GM23338 (cell line): ENCODE measurements at regions not wholly inside any gene's neighbourhood (a gene's known extent, or its start where the extent isn't known, plus 50 kb on each side); places are given as distances from the start of the nearest gene placed in this dataset.

ENCODE experiments used
- ATAC-seq: fragments of 200-7000 bp; cut with Tn5 transposase; 3 replicates; pipeline ENCODE4 v1.9.1; 2020
- DNase-seq: peaks from one replicate; pipeline ENCODE4 v3.0.0-alpha.2; 2015; ENCODE audit warnings: low spot score
- H2AFZ ChIP-seq: fragments of 200-600 bp; sonication (generic); 2 replicates; pipeline ENCODE4 v1.8.0; 2016; ENCODE audit warnings: antibody characterized with exemption, mild to moderate bottlenecking, moderate library complexity
- H3F3A ChIP-seq: fragments of 200-600 bp; sonication (generic); replicated peaks from 2 replicates; pipeline ENCODE4 v1.8.0; 2017; ENCODE audit warnings: antibody characterized with exemption, mixed run types, low read depth
- H3K27ac ChIP-seq: fragments of 200-600 bp; sonication (generic); 2 replicates; pipeline ENCODE4 v1.6.1; 2016; ENCODE audit warnings: low read depth
- H3K27me3 ChIP-seq: fragments of 200-600 bp; sonication (generic); 2 replicates; pipeline ENCODE4 v1.8.0; 2016; ENCODE audit warnings: mild to moderate bottlenecking, mixed run types, moderate library complexity; ENCODE audit not compliant: insufficient read depth
- H3K36me3 ChIP-seq: fragments of 200-600 bp; sonication (generic); 2 replicates; pipeline ENCODE4 v1.8.0; 2016; ENCODE audit warnings: mild to moderate bottlenecking; ENCODE audit not compliant: insufficient read depth
- H3K4me1 ChIP-seq: fragments of 200-600 bp; sonication (generic); 2 replicates; pipeline ENCODE4 v1.8.0; 2016; ENCODE audit warnings: mild to moderate bottlenecking, moderate library complexity; ENCODE audit not compliant: insufficient read depth
- H3K4me2 ChIP-seq: fragments of 200-600 bp; sonication (generic); 2 replicates; pipeline ENCODE4 v1.7.1; 2017; ENCODE audit warnings: mixed run types
- H3K4me3 ChIP-seq: fragments of 200-600 bp; sonication (generic); 2 replicates; pipeline ENCODE4 v1.6.1; 2016; ENCODE audit warnings: mixed run types
- H3K79me2 ChIP-seq: fragments of 200-600 bp; sonication (generic); replicated peaks from 2 replicates; pipeline ENCODE4 v1.8.0; 2017; ENCODE audit warnings: mild to moderate bottlenecking; ENCODE audit not compliant: insufficient read depth
- H3K9me2 ChIP-seq: fragments of 200-600 bp; sonication (generic); 2 replicates; pipeline ENCODE4 v1.8.0; 2017; ENCODE audit not compliant: insufficient read depth
- H4K20me1 ChIP-seq: fragments of 200-600 bp; sonication (generic); replicated peaks from 2 replicates; pipeline ENCODE4 v1.8.0; 2017; ENCODE audit warnings: mild to moderate bottlenecking; ENCODE audit not compliant: insufficient read depth
- H3K27ac Mint-ChIP-seq: 2 replicates; pipeline ENCODE4 v1.8.0; 2020; ENCODE audit warnings: inconsistent platforms, mild to moderate bottlenecking, moderate library complexity, mixed read lengths
- H3K27me3 Mint-ChIP-seq: 3 replicates; pipeline ENCODE4 v1.8.0; 2022; ENCODE audit warnings: low read depth, mild to moderate bottlenecking, moderate library complexity, mixed read lengths, inconsistent platforms; ENCODE audit not compliant: insufficient read depth, poor library complexity
- H3K36me3 Mint-ChIP-seq: 3 replicates; pipeline ENCODE4 v1.8.0; 2021; ENCODE audit warnings: low read depth, mild to moderate bottlenecking, inconsistent platforms, moderate library complexity, mixed read lengths
- H3K4me1 Mint-ChIP-seq: 3 replicates; pipeline ENCODE4 v1.8.0; 2020; ENCODE audit warnings: mild to moderate bottlenecking, inconsistent platforms, mixed read lengths
- H3K4me3 Mint-ChIP-seq: 3 replicates; pipeline ENCODE4 v1.8.0; 2021; ENCODE audit warnings: moderate library complexity, mild to moderate bottlenecking, inconsistent platforms, mixed read lengths
- H3K9me3 Mint-ChIP-seq: 3 replicates; pipeline ENCODE4 v1.8.0; 2020; ENCODE audit warnings: moderate library complexity, mild to moderate bottlenecking, inconsistent platforms, mixed read lengths
- CREB1 ChIP-seq: fragments of 250-450 bp; sonication (Bioruptor Pico); IDR thresholded peaks from 2 replicates; pipeline ENCODE4 v1.5.0; 2020; ENCODE audit warnings: low read depth, mild to moderate bottlenecking, moderate library complexity
- CTCF ChIP-seq, 2 experiments: fragments of 200-600 bp in 1 of 2; sonication (generic) in 1 of 2; conservative IDR thresholded peaks; 2 replicates each; pipeline versions ENCODE4 v1.5.1 to v1.6.1; 2016 to 2017; ENCODE audit warnings: antibody characterized with exemption in 2 of 2, low read depth in 2 of 2, mild to moderate bottlenecking in 2 of 2, moderate library complexity in 1 of 2
- EZH2 ChIP-seq: fragments of 200-600 bp; sonication (generic); IDR thresholded peaks from one replicate; pipeline ENCODE4 v1.8.0; 2017; ENCODE audit warnings: antibody characterized with exemption, mild to moderate bottlenecking, low read depth; ENCODE audit not compliant: unreplicated experiment
- EZH2phosphoT487 ChIP-seq: fragments of 200-600 bp; sonication (generic); IDR thresholded peaks from one replicate; pipeline ENCODE4 v1.8.1; 2018; ENCODE audit warnings: antibody characterized with exemption; ENCODE audit not compliant: unreplicated experiment
- JUNB ChIP-seq: IDR thresholded peaks from one replicate; pipeline ENCODE4 v1.6.1; 2016; ENCODE audit warnings: antibody characterized with exemption; ENCODE audit not compliant: unreplicated experiment
- NANOG ChIP-seq: IDR thresholded peaks from 2 replicates; pipeline ENCODE4 v1.6.1; 2016; ENCODE audit warnings: antibody characterized with exemption, borderline replicate concordance
- POLR2AphosphoS5 ChIP-seq: IDR thresholded peaks from 2 replicates; pipeline ENCODE4 v1.6.1; 2016; ENCODE audit warnings: antibody characterized with exemption, low read depth
- REST ChIP-seq: IDR thresholded peaks from one replicate; pipeline ENCODE4 v1.6.1; 2018; ENCODE audit warnings: antibody characterized with exemption; ENCODE audit not compliant: unreplicated experiment
- STAT1 ChIP-seq: IDR thresholded peaks from one replicate; pipeline ENCODE4 v1.6.1; 2016; ENCODE audit warnings: antibody characterized with exemption; ENCODE audit not compliant: unreplicated experiment
- ZNF114 ChIP-seq: fragments of 250-450 bp; sonication (Bioruptor Pico); IDR thresholded peaks from 2 replicates; pipeline ENCODE4 v1.5.0; 2020; ENCODE audit warnings: mild to moderate bottlenecking, moderate library complexity
- ZNF331 ChIP-seq: fragments of 250-450 bp; sonication (Bioruptor Pico); IDR thresholded peaks from 2 replicates; pipeline ENCODE4 v1.5.0; 2020; ENCODE audit warnings: low read depth, mild to moderate bottlenecking, moderate library complexity

GRCh38 chr4:22191565-22191964, 243.0 kb upstream of the KCNIP4 start (continued):
- TF ChIP-seq NANOG (no peak), EZH2 (no peak)

- Histone ChIP-seq H3K4me2 (peak overlapping the region; percentile 53; the same call in 1 of the 2 replicates), H3K4me3 (no peak overlapping the region), H3K27ac (no peak overlapping the region), H3K79me2 (no peaks in the 10 kb centered on the region), H2AFZ (peak overlapping the region; percentile 39; the same call in 1 of the 2 replicates), H3K4me1 (peaks cover 37% of the 10 kb centered on the region), H3K27me3 (no peaks in the 10 kb centered on the region), H3F3A (no peaks in the 10 kb centered on the region), H4K20me1 (no peaks in the 10 kb centered on the region), H3K36me3 (no peaks in the 10 kb centered on the region), H3K9me2 (no peaks in the 10 kb centered on the region)
- H3K27me3 Mint-ChIP-seq: peaks cover 3% of the 10 kb centered on the region
- peak overlapping the region; percentile 65; the same call in 1 of the 2 replicates for H3K27ac Mint-ChIP-seq
- H3K4me3 Mint-ChIP-seq: no peak overlapping the region
- H3K9me3 Mint-ChIP-seq: 0 out of 3 replicates have a peak, but pooled peaks cover 2% of the 10 kb centered on the region
- no peak for TF ChIP-seq STAT1
- peaks cover 8% of the 10 kb centered on the region; the same call in 1 of the 3 replicates for H3K36me3 Mint-ChIP-seq
- ATAC-seq (no peak), DNase-seq (no peak)
- H3K4me1 Mint-ChIP-seq: peaks cover 47% of the 10 kb centered on the region
Observed at GRCh38 chr4:22190855-22191254, 242.3 kb upstream of the KCNIP4 start.

GRCh38 chr4:22187203-22187820, 238.7 kb upstream of the KCNIP4 start:
- Histone ChIP-seq H3K9me2 (no peaks in the 10 kb centered on the region), H3K27ac (no peak overlapping the region), H3K79me2 (no peaks in the 10 kb centered on the region), H2AFZ (no peak overlapping the region), H4K20me1 (no peaks in the 10 kb centered on the region), H3K4me1 (peaks cover 32% of the 10 kb centered on the region), H3K4me2 (peak overlapping the region; percentile 5; the same call in 1 of the 2 replicates), H3K36me3 (no peaks in the 10 kb centered on the region), H3K4me3 (no peak overlapping the region), H3K27me3 (no peaks in the 10 kb centered on the region), H3F3A (no peaks in the 10 kb centered on the region)
- no peaks in the 10 kb centered on the region for H3K9me3 Mint-ChIP-seq
- TF ChIP-seq CTCF (conservative IDR thresholded peaks at IDR 0.05; ENCODE audit: low read depth in 2 of 2) (no peak), EZH2 (no peak), STAT1 (no peak)
- H3K4me1 Mint-ChIP-seq: peaks cover 35% of the 10 kb centered on the region
- DNase-seq (no peak), ATAC-seq (no peak)
- H3K4me3 Mint-ChIP-seq: no peak overlapping the region
- peaks cover 4% of the 10 kb centered on the region for H3K27me3 Mint-ChIP-seq
- H3K27ac Mint-ChIP-seq: peak overlapping the region; percentile 57; the same call in 1 of the 2 replicates
- peaks cover 8% of the 10 kb centered on the region; the same call in 1 of the 3 replicates for H3K36me3 Mint-ChIP-seq

GRCh38 chr4:22181736-22182135, 233.2 kb upstream of the KCNIP4 start:
- H3K27ac ChIP-seq: no peak overlapping the region
- Mint-ChIP-seq H3K36me3 (peaks cover 12% of the 10 kb centered on the region; the same call in 2 of the 3 replicates), H3K9me3 (peaks cover 16% of the 10 kb centered on the region), H3K4me1 (peaks cover 7% of the 10 kb centered on the region), H3K4me3 (no peak overlapping the region), H3K27ac (no peak overlapping the region), H3K27me3 (peaks cover 2% of the 10 kb centered on the region)
- H3K4me1 ChIP-seq: peaks cover 9% of the 10 kb centered on the region
- H3K79me2 ChIP-seq: no peaks in the 10 kb centered on the region
- H3K27me3 ChIP-seq: no peaks in the 10 kb centered on the region
- DNase-seq (no peak), ATAC-seq (no peak)
- H3K4me2 ChIP-seq: no peak overlapping the region
- H3K4me3 ChIP-seq: no peak overlapping the region
- H2AFZ ChIP-seq: no peak overlapping the region
- no peaks in the 10 kb centered on the region for H3F3A ChIP-seq
- H3K9me2 ChIP-seq: no peaks in the 10 kb centered on the region
- no peaks in the 10 kb centered on the region for H4K20me1 ChIP-seq
- no peaks in the 10 kb centered on the region for H3K36me3 ChIP-seq
- TF ChIP-seq ZNF114 (CRISPR knock-in tag) (no peak), CREB1 (CRISPR knock-in tag) (no peak), POLR2AphosphoS5 (no peak), STAT1 (no peak), NANOG (no peak), REST (no peak), EZH2 (no peak), JUNB (no peak), EZH2phosphoT487 (no peak), ZNF331 (CRISPR knock-in tag) (no peak)
